Naive thymus-derived CD4-positive, alpha-beta T cell (primary cell): ENCODE measurements at regions not wholly inside any gene's neighbourhood (a gene's known extent, or its start where the extent isn't known, plus 50 kb on each side); places are given as distances from the start of the nearest gene placed in this dataset.

Source experiments
- ATAC-seq: fragments of 150-1000 bp; cut with Tn5 transposase; 2 replicates; pipeline ENCODE4 v1.10.0; 2021; ENCODE audit warnings: mild to moderate bottlenecking, moderate library complexity
- CTCF ChIA-PET: fragments of 350-600 bp; sonication (Branson Sonifier 250); formaldehyde crosslinking; loops from one replicate; lab custom pipeline; 2021; ENCODE audit warnings: antibody characterized with exemption; lab: Charles Lee
- POLR2A ChIA-PET: fragments of 350-600 bp; sonication (Branson Sonifier 250); formaldehyde crosslinking; loops from one replicate; lab custom pipeline; 2021; ENCODE audit warnings: antibody characterized with exemption, inconsistent platforms; lab: Charles Lee
- DNase-seq, 9 donors: peaks; one replicate each; pipeline versions ENCODE4 v3.0.0 to v3.0.0-alpha.2; 2020 to 2022; ENCODE audit warnings: mixed read lengths in 1 of 9
- H3K27ac ChIP-seq: one replicate; pipeline ENCODE4 v1.7.0; 2013; ENCODE audit warnings: mild to moderate bottlenecking, low read depth, low read length, moderate library complexity
- H3K27me3 ChIP-seq, 2 donors: one replicate each; pipeline ENCODE4 v1.7.0; 2013; ENCODE audit warnings: low read length in 2 of 2, mild to moderate bottlenecking in 2 of 2, moderate library complexity in 2 of 2; ENCODE audit not compliant: control insufficient read depth in 2 of 2, insufficient read depth in 2 of 2
- H3K36me3 ChIP-seq, 3 experiments: 1 replicate in 2 of 3; 2 replicates in 1 of 3; pipeline ENCODE4 v1.7.0; 2013; ENCODE audit warnings: low read length in 3 of 3, mild to moderate bottlenecking in 3 of 3, moderate library complexity in 1 of 3; ENCODE audit not compliant: insufficient read depth in 3 of 3, control insufficient read depth in 2 of 3
- H3K4me1 ChIP-seq, 2 donors: one replicate each; pipeline ENCODE4 v1.7.0; 2013; ENCODE audit warnings: low read length in 2 of 2, mild to moderate bottlenecking in 2 of 2, moderate library complexity in 1 of 2; ENCODE audit not compliant: control insufficient read depth in 2 of 2, insufficient read depth in 2 of 2
- H3K4me3 ChIP-seq: 2 replicates; pipeline ENCODE4 v1.7.0; 2013; ENCODE audit warnings: mild to moderate bottlenecking, low read length
- H3K9me3 ChIP-seq, 3 experiments: 1 replicate in 2 of 3; 2 replicates in 1 of 3; pipeline ENCODE4 v1.7.0; 2013; ENCODE audit warnings: low read length in 3 of 3; ENCODE audit not compliant: control insufficient read depth in 2 of 3
- H3K27ac Mint-ChIP-seq, 9 donors: one replicate each; pipeline ENCODE4 v1.8.0; 2020 to 2022; ENCODE audit warnings: mixed read lengths in 9 of 9, mild to moderate bottlenecking in 8 of 9, moderate library complexity in 5 of 9, inconsistent platforms in 2 of 9
- H3K27me3 Mint-ChIP-seq, 5 donors: one replicate each; pipeline ENCODE4 v1.8.0; 2021 to 2022; ENCODE audit warnings: mixed read lengths in 5 of 5, mild to moderate bottlenecking in 1 of 5
- H3K36me3 Mint-ChIP-seq, 5 donors: one replicate each; pipeline ENCODE4 v1.8.0; 2020 to 2022; ENCODE audit warnings: mixed read lengths in 5 of 5, mild to moderate bottlenecking in 3 of 5, inconsistent platforms in 1 of 5
- H3K4me1 Mint-ChIP-seq, 7 donors: one replicate each; pipeline ENCODE4 v1.8.0; 2020 to 2022; ENCODE audit warnings: mixed read lengths in 7 of 7, mild to moderate bottlenecking in 3 of 7, inconsistent platforms in 1 of 7
- H3K4me3 Mint-ChIP-seq, 10 donors: one replicate each; pipeline ENCODE4 v1.8.0; 2020 to 2022; ENCODE audit warnings: mild to moderate bottlenecking in 10 of 10, mixed read lengths in 10 of 10, moderate library complexity in 6 of 10, inconsistent platforms in 2 of 10
- H3K9me3 Mint-ChIP-seq, 11 donors: one replicate each; pipeline ENCODE4 v1.8.0; 2020 to 2022; ENCODE audit warnings: mixed read lengths in 11 of 11, mild to moderate bottlenecking in 4 of 11, inconsistent platforms in 1 of 11, moderate library complexity in 1 of 11
- intact Hi-C, 2 donors: fragments of 100-400 bp; cut with micrococcal nuclease; formaldehyde crosslinking; loops; one replicate each; pipeline ENCODE4 v1.15.1; 2023

- Histone ChIP-seq H3K27me3 (no peaks in the 10 kb centered on the region), H3K4me3 (no peak overlapping the region), H3K4me1 (no peaks in the 10 kb centered on the region), H3K9me3 (no peaks in the 10 kb centered on the region), H3K36me3 (no peaks in the 10 kb centered on the region), H3K27ac (no peak overlapping the region)
- H3K27ac Mint-ChIP-seq = peak overlapping the region in 1 of 9 donors; percentile 11
- DNase-seq (no peak), ATAC-seq (no peak)
- H3K36me3 Mint-ChIP-seq = no peaks in the 10 kb centered on the region
- H3K4me1 Mint-ChIP-seq = peaks cover 0 to 2% (median 0%) of the 10 kb centered on the region in 7 donors
- ChIA-PET POLR2A (no interaction called here), CTCF (no interaction called here)
- H3K4me3 Mint-ChIP-seq = no peak overlapping the region
- H3K9me3 Mint-ChIP-seq = peaks cover 0 to 5% (median 0%) of the 10 kb centered on the region in 11 donors
- H3K27me3 Mint-ChIP-seq = peaks cover 2 to 24% (median 15%) of the 10 kb centered on the region in 5 donors
- intact Hi-C loops = no loop called here
These were observed 330.7 kb upstream of the ASIC2 start for GRCh38 chr17:33623841-33624240.

GRCh38 chr17:33628500-33629346, 335.6 kb upstream of the ASIC2 start:
- Histone ChIP-seq H3K4me3 (no peak overlapping the region), H3K9me3 (peaks cover 0 to 5% (median 0%) of the 10 kb centered on the region in 3 experiments), H3K27me3 (no peaks in the 10 kb centered on the region), H3K4me1 (no peaks in the 10 kb centered on the region), H3K36me3 (no peaks in the 10 kb centered on the region), H3K27ac (no peak overlapping the region)
- H3K9me3 Mint-ChIP-seq = peaks cover 2 to 27% (median 13%) of the 10 kb centered on the region in 11 donors
- intact Hi-C loops = no loop called here
- H3K36me3 Mint-ChIP-seq = peaks cover 0 to 12% (median 0%) of the 10 kb centered on the region in 5 donors
- H3K4me3 Mint-ChIP-seq = no peak overlapping the region
- no peak overlapping the region for H3K27ac Mint-ChIP-seq
- DNase-seq = no peak
- POLR2A ChIA-PET = no interaction called here
- peaks cover 0 to 30% (median 17%) of the 10 kb centered on the region in 5 donors for H3K27me3 Mint-ChIP-seq
- H3K4me1 Mint-ChIP-seq = peaks cover 0 to 2% (median 0%) of the 10 kb centered on the region in 7 donors
- CTCF ChIA-PET = no interaction called here
- no peak for ATAC-seq

- no peak for DNase-seq
- H3K4me3 ChIP-seq = no peak overlapping the region
- H3K9me3 ChIP-seq = peaks cover 0 to 21% (median 0%) of the 10 kb centered on the region in 3 experiments
- H3K27me3 ChIP-seq = no peaks in the 10 kb centered on the region
- Mint-ChIP-seq H3K36me3 (peaks cover 0 to 12% (median 3%) of the 10 kb centered on the region in 5 donors), H3K9me3 (peaks cover 13 to 48% (median 22%) of the 10 kb centered on the region in 11 donors), H3K4me1 (peaks cover 3 to 14% (median 7%) of the 10 kb centered on the region in 7 donors), H3K27me3 (peaks cover 0 to 28% (median 17%) of the 10 kb centered on the region in 5 donors), H3K27ac (no peak overlapping the region), H3K4me3 (no peak overlapping the region)
- no peaks in the 10 kb centered on the region for H3K36me3 ChIP-seq
- peaks cover 0 to 5% of the 10 kb centered on the region in 2 donors for H3K4me1 ChIP-seq
- ChIA-PET CTCF (no interaction called here), POLR2A (no interaction called here)
- intact Hi-C loops = no loop called here
- no peak for ATAC-seq
- no peak overlapping the region for H3K27ac ChIP-seq
These were observed 340.4 kb upstream of the ASIC2 start for GRCh38 chr17:33633446-33633845.

GRCh38 chr17:33637534-33637933, 344.4 kb upstream of the ASIC2 start:
- ATAC-seq = no peak
- ChIA-PET CTCF (no interaction called here), POLR2A (no interaction called here)
- Histone ChIP-seq H3K4me3 (no peak overlapping the region), H3K27ac (no peak overlapping the region), H3K4me1 (peaks cover 0 to 5% of the 10 kb centered on the region in 2 donors), H3K36me3 (no peaks in the 10 kb centered on the region), H3K27me3 (no peaks in the 10 kb centered on the region), H3K9me3 (peaks cover 0 to 24% (median 0%) of the 10 kb centered on the region in 3 experiments)
- peak overlapping the region in 4 of 9 donors; percentile 11 to 73 (median 36) for H3K27ac Mint-ChIP-seq
- H3K4me1 Mint-ChIP-seq = peaks cover 3 to 14% (median 7%) of the 10 kb centered on the region in 7 donors
- intact Hi-C loops = no loop called here
- peak overlapping the region in 4 of 10 donors; percentile 1 to 28 (median 12) for H3K4me3 Mint-ChIP-seq
- peaks cover 0 to 7% (median 0%) of the 10 kb centered on the region in 5 donors for H3K36me3 Mint-ChIP-seq
- peaks cover 0 to 38% (median 13%) of the 10 kb centered on the region in 11 donors for H3K9me3 Mint-ChIP-seq
- peaks cover 0 to 27% (median 7%) of the 10 kb centered on the region in 5 donors for H3K27me3 Mint-ChIP-seq
- peak in 1 of 9 donors; percentile 3 for DNase-seq

- H3K9me3 ChIP-seq = peaks cover 0 to 24% (median 0%) of the 10 kb centered on the region in 3 experiments
- H3K27ac Mint-ChIP-seq = no peak overlapping the region
- ATAC-seq (no peak), DNase-seq (no peak)
- H3K4me3 ChIP-seq = no peak overlapping the region
- peaks cover 5 to 14% (median 7%) of the 10 kb centered on the region in 7 donors for H3K4me1 Mint-ChIP-seq
- no peak overlapping the region for H3K27ac ChIP-seq
- CTCF ChIA-PET = no interaction called here
- no peaks in the 10 kb centered on the region for H3K36me3 ChIP-seq
- peaks cover 2 to 17% (median 8%) of the 10 kb centered on the region in 5 donors for H3K27me3 Mint-ChIP-seq
- no peaks in the 10 kb centered on the region for H3K27me3 ChIP-seq
- H3K4me1 ChIP-seq = peaks cover 0 to 5% of the 10 kb centered on the region in 2 donors
- H3K4me3 Mint-ChIP-seq = no peak overlapping the region
- H3K9me3 Mint-ChIP-seq = peaks cover 0 to 38% (median 14%) of the 10 kb centered on the region in 11 donors
- peaks cover 0 to 7% (median 0%) of the 10 kb centered on the region in 5 donors for H3K36me3 Mint-ChIP-seq
- POLR2A ChIA-PET = interaction anchor here (0.6 kb wide), 1 partner anchor 54 kb away, joined by 3 read pairs; no protein-coding TSS in a partner anchor
- intact Hi-C loops = no loop called here
These were observed 346.2 kb upstream of the ASIC2 start for GRCh38 chr17:33639103-33639880.

GRCh38 chr17:33640629-33641028, 347.5 kb upstream of the ASIC2 start:
- no peak overlapping the region for H3K4me3 ChIP-seq
- ChIA-PET POLR2A (no interaction called here), CTCF (no interaction called here)
- no peaks in the 10 kb centered on the region for H3K27me3 ChIP-seq
- Mint-ChIP-seq H3K4me1 (peaks cover 5 to 14% (median 7%) of the 10 kb centered on the region in 7 donors), H3K36me3 (peaks cover 0 to 7% (median 0%) of the 10 kb centered on the region in 5 donors), H3K27me3 (peaks cover 2 to 24% (median 13%) of the 10 kb centered on the region in 5 donors), H3K4me3 (no peak overlapping the region), H3K27ac (no peak overlapping the region), H3K9me3 (peaks cover 0 to 41% (median 14%) of the 10 kb centered on the region in 11 donors)
- ATAC-seq (no peak), DNase-seq (no peak)
- peaks cover 0 to 5% of the 10 kb centered on the region in 2 donors for H3K4me1 ChIP-seq
- no peak overlapping the region for H3K27ac ChIP-seq
- intact Hi-C loops = no loop called here
- no peaks in the 10 kb centered on the region for H3K36me3 ChIP-seq
- peaks cover 0 to 24% (median 0%) of the 10 kb centered on the region in 3 experiments for H3K9me3 ChIP-seq
